K562 (cell line): ENCODE measurements at regions not wholly inside any gene's neighbourhood (a gene's known extent, or its start where the extent isn't known, plus 50 kb on each side); places are given as distances from the start of the nearest gene placed in this dataset.

Source experiments
- ATAC-seq: fragments of 200-7000 bp; cut with Tn5 transposase; 3 replicates; pipeline ENCODE4 v1.9.1; 2020; ENCODE audit warnings: moderate library complexity
- BruUV-seq: library from RNA; stranded (reverse); fragments of 400-500 nt; replicated peaks from 2 replicates; lab custom pipeline; 2021; lab: Mats Ljungman, UMichigan
- CTCF ChIA-PET: fragments of 300-600 bp; formaldehyde crosslinking; extraction: SDS; loops from one replicate; lab custom pipeline; 2021; ENCODE audit warnings: low intra/inter-chr PET ratio; lab: Yijun Ruan, JAX
- POLR2A ChIA-PET: fragments of 300-600, 350-650 bp; sonication (Branson Sonifier 250); formaldehyde crosslinking; extraction: SDS; loops from one replicate; lab custom pipeline; 2021; ENCODE audit warnings: antibody characterized with exemption, inconsistent platforms; lab: Yijun Ruan, JAX
- DNase-seq, 4 experiments: peaks; one replicate each; pipeline versions ENCODE4 v3.0.0 to v3.0.0-alpha.2; 2011 to 2018; ENCODE audit warnings: low spot score in 3 of 4, mixed read lengths in 3 of 4; ENCODE audit errors: extremely low read depth in 1 of 4
- FAIRE-seq: peaks from 2 replicates; lab custom pipeline; 2011; peaks lifted over from hg19 to GRCh38; lab: Jason Lieb, UNC
- H2AFZ ChIP-seq: 2 replicates; pipeline ENCODE4 v1.6.0; 2011; ENCODE audit warnings: low read depth, low read length, control low read depth, inconsistent platforms
- H3K27ac ChIP-seq: fragments of 200-600 bp; 3 replicates; pipeline ENCODE4 v1.8.0; 2011; ENCODE audit warnings: low read depth, mild to moderate bottlenecking, control low read depth, inconsistent platforms, low read length, moderate library complexity, mixed read lengths; ENCODE audit errors: extremely low read depth
- H3K27me3 ChIP-seq, 2 experiments: fragments of 300-600 bp in 1 of 2; 2 replicates in 1 of 2; 3 replicates in 1 of 2; pipeline versions ENCODE4 v1.6.0 to v1.8.0; 2011; ENCODE audit warnings: inconsistent platforms in 2 of 2, low read length in 2 of 2, mild to moderate bottlenecking in 1 of 2, mixed read lengths in 1 of 2, moderate library complexity in 1 of 2; ENCODE audit not compliant: control insufficient read depth in 2 of 2, insufficient read depth in 2 of 2
- H3K36me3 ChIP-seq: fragments of 300-600 bp; 3 replicates; pipeline ENCODE4 v1.8.0; 2011; ENCODE audit warnings: mild to moderate bottlenecking, low read length, inconsistent platforms; ENCODE audit not compliant: control insufficient read depth, insufficient read depth
- H3K4me1 ChIP-seq, 2 experiments: fragments of 200-600 bp in 1 of 2; replicated peaks in 1 of 2; 2 replicates in 1 of 2; 3 replicates in 1 of 2; pipeline versions ENCODE4 v1.5.1 to v1.8.0; 2011; ENCODE audit warnings: inconsistent platforms in 2 of 2, low read length in 2 of 2, mild to moderate bottlenecking in 1 of 2, mixed read lengths in 1 of 2, moderate library complexity in 1 of 2; ENCODE audit not compliant: control insufficient read depth in 2 of 2, insufficient read depth in 2 of 2
- H3K4me2 ChIP-seq: 2 replicates; pipeline ENCODE4 v1.6.1; 2011; ENCODE audit warnings: low read length, control low read depth, inconsistent platforms, mixed read lengths; ENCODE audit not compliant: insufficient read depth
- H3K4me3 ChIP-seq: fragments of 200-600 bp; sonication (generic), shearing (Covaris generic); 2 replicates; pipeline ENCODE4 v1.5.1; 2016; ENCODE audit warnings: control low read depth, inconsistent platforms
- H3K79me2 ChIP-seq: fragments of 200-600 bp; 3 replicates; pipeline ENCODE4 v1.8.0; 2011; ENCODE audit warnings: low read length, inconsistent platforms; ENCODE audit not compliant: control insufficient read depth, insufficient read depth
- H3K9ac ChIP-seq, 2 experiments: 2 replicates each; pipeline versions ENCODE4 v1.6.0 to v1.6.1; 2011; ENCODE audit warnings: low read depth in 2 of 2, low read length in 2 of 2, control low read depth in 1 of 2, inconsistent platforms in 1 of 2, mild to moderate bottlenecking in 1 of 2, mixed read lengths in 1 of 2; ENCODE audit not compliant: insufficient read depth in 1 of 2
- H3K9me1 ChIP-seq: one replicate; pipeline ENCODE4 v1.6.0; 2011; ENCODE audit warnings: inconsistent platforms, mild to moderate bottlenecking, low read length, moderate library complexity; ENCODE audit not compliant: control insufficient read depth, insufficient read depth
- H3K9me3 ChIP-seq: replicated peaks from 2 replicates; pipeline ENCODE4 v1.5.1; 2011; ENCODE audit warnings: low read depth, low read length, inconsistent platforms; ENCODE audit not compliant: control insufficient read depth, insufficient read depth
- H4K20me1 ChIP-seq: replicated peaks from 2 replicates; pipeline ENCODE4 v1.6.1; 2011; ENCODE audit warnings: low read length, inconsistent platforms, mixed read lengths; ENCODE audit not compliant: control insufficient read depth, insufficient read depth
- WHSC1 ChIP-seq: IDR thresholded peaks from one replicate; pipeline ENCODE4 v1.6.1; 2012; ENCODE audit warnings: low read length, control low read depth, inconsistent platforms
- WGBS: fragments of 100-300 bp; shearing (Covaris generic); methylation state at CpG from one replicate; pipeline ENCODE4 v1.1.6; 2016; ENCODE audit warnings: low coverage, mixed read lengths; ENCODE audit not compliant: insufficient coverage; ENCODE audit errors: missing lambda C conversion rate; 5-methylcytosine and 5-hydroxymethylcytosine counted together
- in situ Hi-C: fragments of 300-500 bp; cut with MboI; formaldehyde crosslinking; loops from 4 replicates; pipeline ENCODE4 v1.15.0; 2018; ENCODE audit warnings: inconsistent platforms, mixed read lengths
- intact Hi-C: fragments of 100-400 bp; cut with micrococcal nuclease; formaldehyde crosslinking; loops from 2 replicates; pipeline ENCODE4 v1.14.2; 2022
- TF ChIP-seq, protein P1 (sequence below): fragments of 250-450 bp; sonication (Bioruptor Pico); IDR thresholded peaks from 2 replicates; pipeline ENCODE4 v1.5.0; 2021; ENCODE audit warnings: mild to moderate bottlenecking, moderate library complexity
- TF ChIP-seq, protein P2 (sequence below): fragments of 450-650 bp; formaldehyde crosslinking; IDR thresholded peaks from 2 replicates; pipeline ENCODE4 v1.4.0; 2020; ENCODE audit warnings: mild to moderate bottlenecking, mixed read lengths

DNA sequence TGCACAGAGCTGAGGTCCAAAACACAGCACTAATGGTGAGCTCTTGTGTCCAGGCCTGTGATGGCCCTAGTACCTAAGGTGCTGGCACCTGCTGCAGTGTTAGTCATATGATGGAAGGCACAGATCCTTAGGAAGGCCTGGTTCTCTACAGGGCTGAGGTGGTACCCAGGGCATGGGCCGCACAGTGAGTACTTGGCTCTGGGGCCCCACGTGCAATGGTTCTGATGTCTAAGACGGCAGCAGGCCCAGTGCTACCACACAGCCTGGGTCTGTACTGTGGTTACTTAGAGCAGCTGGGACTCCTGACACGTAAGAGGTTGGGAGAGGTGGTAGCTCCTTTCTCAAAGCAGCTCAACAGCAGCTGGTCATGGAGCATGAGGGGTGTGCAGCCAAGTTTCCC, 70.6 kb upstream of the MAGI2 start:
- H3K9ac ChIP-seq = no peak overlapping the region
- TF ChIP-seq, protein P1, sequence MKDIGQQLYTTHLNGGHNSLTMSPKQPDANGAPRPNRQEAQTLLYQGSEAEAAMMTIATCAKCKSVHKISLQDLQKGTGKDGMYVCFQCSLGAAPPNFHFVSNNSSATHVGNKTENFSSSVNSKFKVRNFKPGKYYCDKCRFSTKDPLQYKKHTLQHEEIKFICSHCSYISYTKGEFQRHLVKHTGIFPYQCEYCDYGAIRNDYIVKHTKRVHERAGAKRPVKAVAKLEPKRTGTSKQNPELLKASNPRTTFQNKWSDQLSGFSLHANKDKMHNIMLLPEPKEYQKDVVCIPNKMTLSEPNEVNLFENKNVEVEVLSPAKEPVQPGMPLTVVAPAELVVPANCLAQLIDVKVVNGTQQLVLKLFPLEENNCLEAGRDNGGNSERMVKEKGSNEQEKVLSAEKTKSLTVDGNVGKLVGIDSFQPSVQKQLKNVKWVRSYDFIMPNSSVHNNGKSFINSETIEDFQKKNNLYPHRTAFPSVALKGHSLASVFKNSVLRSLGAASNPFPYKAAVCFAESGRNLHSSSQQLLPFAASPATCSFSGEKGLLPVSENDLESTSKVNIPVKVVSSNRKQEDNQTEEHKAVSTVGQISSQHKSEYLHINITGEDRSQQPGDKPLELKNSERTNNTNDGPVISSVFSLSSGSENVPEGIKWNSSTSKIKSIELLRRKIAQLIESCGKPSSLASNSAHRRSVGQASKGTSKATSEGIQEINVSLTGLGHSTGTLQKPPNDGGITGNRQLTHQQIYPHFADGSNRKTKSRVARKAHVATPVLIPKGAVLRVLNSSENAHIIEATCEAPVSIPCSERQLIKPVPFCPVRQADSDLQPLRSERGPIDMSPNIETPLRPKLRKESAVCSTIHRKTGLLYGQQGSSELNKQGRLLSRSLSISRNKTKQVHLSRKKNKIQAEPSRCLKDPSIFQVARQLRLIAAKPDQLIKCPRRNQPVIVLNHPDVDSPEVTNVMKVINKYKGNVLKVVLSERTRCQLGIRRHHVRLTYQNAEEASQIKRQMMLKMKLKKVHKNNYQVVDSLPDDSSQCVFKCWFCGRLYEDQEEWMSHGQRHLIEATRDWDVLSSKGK (CRISPR knock-in tag) = no peak
- no peak for TF ChIP-seq WHSC1
- TF ChIP-seq, protein P2, sequence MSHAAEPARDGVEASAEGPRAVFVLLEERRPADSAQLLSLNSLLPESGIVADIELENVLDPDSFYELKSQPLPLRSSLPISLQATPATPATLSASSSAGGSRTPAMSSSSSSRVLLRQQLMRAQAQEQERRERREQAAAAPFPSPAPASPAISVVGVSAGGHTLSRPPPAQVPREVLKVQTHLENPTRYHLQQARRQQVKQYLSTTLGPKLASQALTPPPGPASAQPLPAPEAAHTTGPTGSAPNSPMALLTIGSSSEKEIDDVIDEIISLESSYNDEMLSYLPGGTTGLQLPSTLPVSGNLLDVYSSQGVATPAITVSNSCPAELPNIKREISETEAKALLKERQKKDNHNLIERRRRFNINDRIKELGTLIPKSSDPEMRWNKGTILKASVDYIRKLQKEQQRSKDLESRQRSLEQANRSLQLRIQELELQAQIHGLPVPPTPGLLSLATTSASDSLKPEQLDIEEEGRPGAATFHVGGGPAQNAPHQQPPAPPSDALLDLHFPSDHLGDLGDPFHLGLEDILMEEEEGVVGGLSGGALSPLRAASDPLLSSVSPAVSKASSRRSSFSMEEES (CRISPR knock-in tag) = no peak
- no peaks in the 10 kb centered on the region for H3K36me3 ChIP-seq
- in situ Hi-C loops (no loop called here), intact Hi-C loops (no loop called here)
- ATAC-seq (no peak), FAIRE-seq (no peak), DNase-seq (no peak)
- ChIA-PET CTCF (no interaction called here), POLR2A (no interaction called here)
- H3K79me2 ChIP-seq = no peaks in the 10 kb centered on the region
- H3K27me3 ChIP-seq = no peaks in the 10 kb centered on the region
- H3K9me3 ChIP-seq = no peaks in the 10 kb centered on the region
- BruUV-seq = no TSS peak
- 10% methylated on average over 4 of the region's 4 CpGs for WGBS
- no peak overlapping the region for H3K4me3 ChIP-seq
- no peaks in the 10 kb centered on the region for H3K4me1 ChIP-seq
- H4K20me1 ChIP-seq = no peaks in the 10 kb centered on the region
- no peak overlapping the region for H2AFZ ChIP-seq
- H3K27ac ChIP-seq = no peak overlapping the region
- H3K4me2 ChIP-seq = no peak overlapping the region
- no peaks in the 10 kb centered on the region for H3K9me1 ChIP-seq
